Endometrial microvascular endothelial cells (primary cell): ENCODE measurements at regions not wholly inside any gene's neighbourhood (a gene's known extent, or its start where the extent isn't known, plus 50 kb on each side); places are given as distances from the start of the nearest gene placed in this dataset.

Source experiments
- in situ Hi-C: cut with HindIII; loops from 2 replicates; pipeline ENCODE4 v1.10.0; 2017; ENCODE audit warnings: low sequenced_read_pairs, low pct_unique_long_range_greater_than_20kb; ENCODE audit errors: inconsistent ontology term

- in situ Hi-C loops = no loop called here
Measured at GRCh38 chr10:36092116-36092515, 450.0 kb upstream of the FZD8 start.

GRCh38 chr10:36091007-36091406 is 448.9 kb upstream of the FZD8 start:
- in situ Hi-C loops = no loop called here

DNA sequence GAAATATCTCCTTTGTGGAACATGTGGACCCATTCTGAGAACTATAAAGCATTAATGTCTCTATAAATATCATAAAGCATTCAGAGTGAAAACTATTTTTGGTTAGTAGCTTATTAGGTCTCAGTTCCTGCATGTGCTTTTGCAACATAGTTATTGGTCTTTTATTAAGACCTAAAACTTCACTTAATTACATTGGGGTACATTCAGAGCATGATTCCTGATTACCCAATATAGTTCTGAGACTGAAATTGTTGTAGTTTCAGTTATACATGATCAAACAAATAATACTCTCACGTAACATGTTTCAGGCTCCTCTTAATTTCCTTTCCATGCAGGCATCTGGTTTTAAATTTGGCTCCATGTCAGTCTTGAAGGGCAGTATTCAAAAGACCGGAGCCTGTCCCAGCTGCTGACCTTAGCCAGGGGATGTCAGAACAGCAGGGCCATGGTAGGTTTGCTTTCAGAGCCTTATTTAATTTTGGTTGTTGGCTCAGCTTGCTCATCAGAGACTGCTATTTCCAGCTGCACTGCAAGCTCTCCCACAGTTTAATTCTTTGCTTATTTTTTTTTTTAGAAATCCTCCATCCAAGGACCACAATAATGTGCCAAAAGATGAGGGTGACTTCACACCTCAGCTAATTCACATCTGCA is 447.8 kb upstream of the FZD8 start:
- in situ Hi-C loops = no loop called here

DNA sequence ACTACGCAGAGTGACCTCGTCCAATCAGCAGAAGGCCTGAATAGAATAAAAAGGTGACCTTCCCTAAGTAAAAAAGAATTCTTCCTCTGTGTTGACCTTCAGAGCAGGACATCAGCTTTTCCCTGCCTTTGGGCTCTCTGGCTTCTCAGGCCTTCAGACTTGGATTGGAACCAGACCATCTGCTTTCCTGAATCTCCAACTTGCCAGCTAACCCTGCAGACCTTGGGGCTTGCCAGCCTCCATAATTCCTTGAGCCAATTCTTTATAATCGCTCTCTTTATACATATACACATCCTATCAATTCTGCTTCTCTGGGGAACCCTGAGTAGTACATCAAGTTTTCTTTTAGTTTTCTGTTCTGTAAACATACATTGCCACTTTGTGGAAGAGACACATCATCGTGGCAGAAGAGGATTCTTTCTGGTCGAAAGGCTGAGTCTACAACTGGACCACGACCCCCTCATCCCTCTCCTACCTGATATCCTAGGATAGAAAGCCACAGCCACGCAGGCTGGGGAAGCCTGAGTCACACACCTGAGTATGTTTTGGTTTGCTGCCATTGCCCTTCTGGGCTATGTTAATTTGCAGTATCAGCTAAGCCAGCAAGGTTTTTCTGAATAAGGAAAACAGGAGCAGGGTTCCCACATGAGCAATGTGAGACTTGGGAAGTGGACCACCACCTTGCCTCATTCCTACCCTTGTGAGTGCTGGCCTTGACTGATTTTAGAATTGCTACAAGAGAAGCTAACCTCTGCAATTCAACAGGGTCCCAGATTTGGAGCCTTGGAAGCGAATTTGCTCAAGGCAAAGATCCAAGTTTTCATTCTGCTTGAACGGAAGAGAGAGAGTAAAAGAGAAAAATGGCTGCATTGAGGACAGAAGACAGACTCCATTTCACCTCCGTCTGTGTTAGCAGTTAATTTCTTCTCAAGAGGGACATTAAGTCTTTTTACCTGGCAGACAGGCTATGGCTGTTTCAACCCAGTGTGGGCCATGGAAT is 445.2 kb upstream of the FZD8 start:
- in situ Hi-C loops = no loop called here

DNA sequence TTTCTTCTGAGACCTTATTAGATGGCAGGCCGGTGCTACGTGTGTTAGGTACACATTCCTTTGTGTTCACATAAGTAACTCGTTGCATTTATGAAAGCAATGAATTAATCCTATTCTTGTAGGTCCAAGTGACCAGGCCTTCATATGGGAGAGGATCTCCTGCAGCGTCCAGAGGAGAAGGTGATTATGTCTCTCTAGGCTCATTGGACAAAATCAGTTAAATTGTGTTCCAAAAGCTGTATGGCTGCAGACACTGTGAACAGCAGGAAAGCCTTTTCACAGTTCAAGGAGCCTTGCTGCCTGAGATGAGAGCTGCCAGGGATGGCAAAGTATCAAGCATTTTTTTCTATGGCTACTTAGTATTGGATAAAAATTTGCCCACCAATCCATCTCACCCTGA is 433.1 kb upstream of the FZD8 start:
- in situ Hi-C loops = no loop called here

DNA sequence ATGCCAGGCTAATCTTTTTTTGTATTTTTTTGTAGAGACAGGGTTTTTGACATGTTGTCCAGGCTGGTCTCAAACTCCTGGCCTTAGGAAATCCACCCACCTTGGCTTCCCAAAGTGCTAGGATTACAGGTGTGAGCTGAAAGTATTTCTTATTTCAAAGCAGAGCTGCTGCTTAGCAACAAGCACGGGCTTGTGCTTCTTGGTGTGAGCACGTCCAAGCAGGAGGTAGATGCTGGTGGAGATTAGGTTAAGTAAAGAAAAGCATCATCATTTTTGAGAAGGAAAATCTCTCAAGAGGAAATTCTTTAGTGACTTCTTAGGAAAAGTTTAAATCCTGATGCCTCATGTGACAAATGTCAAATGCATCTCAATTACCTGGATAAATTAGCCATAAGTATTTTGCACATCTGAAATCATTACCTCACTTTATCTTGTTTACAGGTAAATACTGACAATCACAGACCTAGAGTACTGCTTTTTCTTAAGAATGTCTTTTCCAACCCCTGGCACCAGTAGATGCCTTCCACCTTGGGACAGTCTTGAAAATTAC is 431.8 kb upstream of the FZD8 start:
- in situ Hi-C loops = no loop called here

- in situ Hi-C loops = no loop called here
Measured at GRCh38 chr10:36068542-36068941, 426.4 kb upstream of the FZD8 start.

DNA sequence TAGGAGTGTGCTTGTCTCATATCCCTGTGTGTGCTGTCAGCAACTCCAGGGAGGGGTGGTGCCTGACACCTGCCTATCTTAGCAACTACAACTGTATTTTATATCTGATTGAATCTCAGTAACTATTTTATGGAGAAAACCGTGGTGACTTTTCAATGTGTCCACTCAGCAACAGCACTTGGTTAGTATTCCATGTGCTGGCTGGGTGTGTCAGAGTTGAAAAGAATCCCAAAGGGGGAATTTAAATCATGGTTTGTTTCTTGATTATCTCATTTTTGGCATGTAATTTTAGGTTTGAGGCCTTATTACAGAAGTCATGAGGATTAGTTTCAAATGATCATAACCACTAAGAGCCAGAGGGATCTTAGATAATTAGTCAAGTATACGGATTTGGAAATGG is 425.7 kb upstream of the FZD8 start:
- in situ Hi-C loops = no loop called here

DNA sequence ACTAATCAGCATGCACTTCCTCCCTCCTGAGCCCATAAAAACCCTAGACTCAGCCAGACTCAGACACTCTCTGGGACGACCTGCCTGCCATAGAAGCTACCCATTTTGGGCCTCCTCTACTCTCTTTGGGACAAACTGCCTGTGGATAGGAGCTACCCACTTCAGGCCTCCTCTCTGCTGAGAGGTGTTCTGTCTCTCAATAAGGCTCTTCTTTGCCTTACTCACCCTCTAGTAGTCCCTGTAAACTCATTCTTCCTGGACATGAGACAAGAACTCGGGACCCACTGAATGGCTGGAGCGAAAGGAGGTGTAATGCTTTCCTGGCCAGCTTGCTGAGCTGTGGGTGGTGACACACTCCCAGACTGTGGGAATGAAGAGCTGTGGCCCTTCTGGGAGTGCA is 424.8 kb upstream of the FZD8 start:
- in situ Hi-C loops = no loop called here

GRCh38 chr10:36066102-36066501 is 424.0 kb upstream of the FZD8 start:
- in situ Hi-C loops = no loop called here

- in situ Hi-C loops = no loop called here
Measured at GRCh38 chr10:36063396-36063795, 421.3 kb upstream of the FZD8 start.

DNA sequence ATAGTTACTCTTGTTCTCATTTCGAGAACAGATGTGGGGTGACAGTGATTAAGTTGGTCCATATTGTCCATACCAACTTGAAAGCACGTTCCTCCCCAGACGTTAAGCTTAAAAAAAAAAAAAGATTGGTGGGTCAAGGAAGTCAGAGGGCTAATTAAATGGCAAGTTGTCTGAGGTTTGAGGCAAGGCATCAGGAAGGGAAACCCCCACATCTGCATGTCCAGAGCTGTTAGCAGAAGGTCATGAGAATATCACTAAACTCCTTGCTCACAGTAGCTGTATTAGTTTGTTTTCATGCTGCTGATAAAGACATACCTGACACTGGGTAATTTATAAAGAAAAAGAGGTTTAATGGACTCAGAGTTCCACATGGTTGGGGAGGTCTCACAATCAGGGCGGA is 415.6 kb upstream of the FZD8 start:
- in situ Hi-C loops = no loop called here

- in situ Hi-C loops = no loop called here
Measured at GRCh38 chr10:36057180-36057579, 415.1 kb upstream of the FZD8 start.

GRCh38 chr10:36053775-36054174 is 411.7 kb upstream of the FZD8 start:
- in situ Hi-C loops = no loop called here

GRCh38 chr10:36053271-36053670 is 411.2 kb upstream of the FZD8 start:
- in situ Hi-C loops = no loop called here

DNA sequence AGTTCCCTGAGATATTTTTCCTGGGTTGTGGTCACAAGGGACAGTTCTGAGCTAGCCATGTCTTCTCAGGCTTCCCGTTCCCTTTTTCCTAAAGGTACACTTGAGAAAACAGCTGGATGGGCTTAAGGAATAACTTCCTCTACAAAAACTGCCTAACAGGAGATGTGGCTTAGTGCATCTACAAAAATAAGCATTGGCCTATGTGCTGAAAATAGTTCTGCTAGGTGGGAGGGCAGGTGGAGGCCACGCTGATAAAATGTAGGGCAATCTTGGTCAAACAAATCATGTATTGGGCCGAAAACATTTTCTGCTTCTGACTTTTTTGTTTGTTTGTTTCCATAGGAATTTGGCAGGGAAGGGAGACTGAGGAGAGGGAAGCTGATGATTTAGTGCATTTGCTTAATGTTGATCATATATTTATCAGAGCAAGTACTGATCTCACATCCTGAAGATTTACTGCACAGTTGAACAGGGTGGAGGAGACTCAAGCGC is 409.4 kb upstream of the FZD8 start:
- in situ Hi-C loops = no loop called here

DNA sequence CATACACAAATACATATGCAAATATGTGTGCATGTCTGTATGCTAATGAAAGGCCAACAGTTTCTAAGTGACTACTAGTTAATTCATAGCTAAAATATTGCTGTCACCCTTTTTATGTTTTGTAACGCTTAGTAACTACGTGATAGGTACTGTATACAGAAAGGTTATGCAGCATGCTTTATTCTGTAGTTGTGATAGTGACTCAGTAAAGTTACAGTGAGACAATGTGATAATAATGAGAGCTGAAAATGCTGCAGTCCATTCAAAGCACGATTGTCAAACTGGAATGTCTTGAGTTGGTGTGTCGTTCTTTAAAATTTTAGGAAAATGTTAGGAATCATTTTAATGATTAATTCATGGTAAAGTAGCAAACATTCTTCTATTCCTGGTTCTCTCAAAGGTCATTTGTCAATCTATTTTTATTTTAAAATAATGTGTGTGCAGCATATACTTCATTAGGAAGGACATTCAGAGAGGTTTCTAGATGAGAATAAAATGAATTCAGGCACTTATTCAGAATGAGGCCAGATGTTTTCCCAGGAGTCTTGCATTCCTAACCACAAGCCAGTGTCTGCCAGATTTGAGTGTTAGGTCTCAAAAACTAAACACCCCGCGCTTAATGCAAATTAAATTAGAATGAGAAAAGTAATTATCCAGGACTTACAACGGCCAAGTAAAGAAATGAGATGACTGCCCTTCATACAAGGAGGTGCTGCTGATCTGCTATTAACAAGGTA is 408.8 kb upstream of the FZD8 start:
- in situ Hi-C loops = no loop called here

GRCh38 chr10:36048780-36049179 is 406.7 kb upstream of the FZD8 start:
- in situ Hi-C loops = no loop called here

GRCh38 chr10:36048236-36048635 is 406.1 kb upstream of the FZD8 start:
- in situ Hi-C loops = no loop called here
